NT2/D1 (cell line): ENCODE measurements at regions not wholly inside any gene's neighbourhood (a gene's known extent, or its start where the extent isn't known, plus 50 kb on each side); places are given as distances from the start of the nearest gene placed in this dataset.

ENCODE experiments used
- SUZ12 ChIP-seq: IDR thresholded peaks from 2 replicates; pipeline ENCODE4 v1.6.1; 2011; ENCODE audit not compliant: insufficient read length, insufficient read depth; ENCODE audit errors: extremely low read depth
- YY1 ChIP-seq: IDR thresholded peaks from 2 replicates; pipeline ENCODE4 v1.6.1; 2011; ENCODE audit not compliant: insufficient read length, insufficient read depth
- ZNF274 ChIP-seq: IDR thresholded peaks from 2 replicates; pipeline ENCODE4 v1.6.1; 2011; ENCODE audit warnings: mild to moderate bottlenecking, low read depth, low read length

GRCh38 chr3:189568961-189569360 lies 62.2 kb upstream of the TP63 start:
- TF ChIP-seq YY1 (no peak), SUZ12 (no peak), ZNF274 (no peak)
